ENCODE measurements at regions not wholly inside any gene's neighbourhood (a gene's known extent, or its start where the extent isn't known, plus 50 kb on each side); places are given as distances from the start of the nearest gene placed in this dataset.

GRCh38 chr5:40030661-40031060 lies 605.9 kb upstream of the DAB2 start:
- Histone ChIP-seq H3K4me1 (peaks cover 4% of the 10 kb centered on the region), H3K36me3 (no peaks in the 10 kb centered on the region), H3K4me3 (no peak overlapping the region), H3K27ac (no peak overlapping the region), H3K9me3 (no peaks in the 10 kb centered on the region), H3K27me3 (no peaks in the 10 kb centered on the region)
- TF ChIP-seq CTCF (IDR thresholded peaks at IDR 0.05), result no peak
- TF ChIP-seq POLR2A (IDR thresholded peaks at IDR 0.05), result no peak
- no peak for TF ChIP-seq POLR2AphosphoS5 (IDR thresholded peaks at IDR 0.05)
- TF ChIP-seq EP300 (IDR thresholded peaks at IDR 0.05), result no peak
- 71% methylated on average over 2 of the region's 2 CpGs for WGBS
- no peak for DNase-seq (ENCODE audit: low spot score in 2 of 2)

- Histone ChIP-seq H3K4me3 (no peak overlapping the region), H3K27ac (no peak overlapping the region), H3K4me1 (peaks cover 4% of the 10 kb centered on the region), H3K36me3 (no peaks in the 10 kb centered on the region), H3K9me3 (no peaks in the 10 kb centered on the region), H3K27me3 (no peaks in the 10 kb centered on the region)
- DNase-seq (ENCODE audit: low spot score in 2 of 2), result no peak
- WGBS, result 66% methylated on average over 5 of the region's 5 CpGs
- TF ChIP-seq CTCF (IDR thresholded peaks at IDR 0.05) (no peak), POLR2A (IDR thresholded peaks at IDR 0.05) (no peak), POLR2AphosphoS5 (IDR thresholded peaks at IDR 0.05) (no peak), EP300 (IDR thresholded peaks at IDR 0.05) (no peak)
These were observed 605.1 kb upstream of the DAB2 start for GRCh38 chr5:40029711-40030495.

GRCh38 chr5:40027400-40027799 lies 602.6 kb upstream of the DAB2 start:
- Histone ChIP-seq H3K4me1 (peaks cover 4% of the 10 kb centered on the region), H3K9me3 (no peaks in the 10 kb centered on the region), H3K4me3 (no peak overlapping the region), H3K36me3 (no peaks in the 10 kb centered on the region), H3K27ac (no peak overlapping the region), H3K27me3 (no peaks in the 10 kb centered on the region)
- TF ChIP-seq POLR2AphosphoS5 (IDR thresholded peaks at IDR 0.05) (no peak), POLR2A (IDR thresholded peaks at IDR 0.05) (no peak), EP300 (IDR thresholded peaks at IDR 0.05) (no peak), CTCF (IDR thresholded peaks at IDR 0.05) (no peak)
- no peak for DNase-seq (ENCODE audit: low spot score in 2 of 2)
- WGBS, result 96% methylated on average over 4 of the region's 4 CpGs

- H3K4me3 ChIP-seq, result no peak overlapping the region
- WGBS, result 93% methylated on average over 3 of the region's 3 CpGs
- TF ChIP-seq EP300 (IDR thresholded peaks at IDR 0.05) (no peak), POLR2A (IDR thresholded peaks at IDR 0.05) (no peak), CTCF (IDR thresholded peaks at IDR 0.05) (no peak)
- no peaks in the 10 kb centered on the region for H3K36me3 ChIP-seq
- no peaks in the 10 kb centered on the region for H3K9me3 ChIP-seq
- H3K27ac ChIP-seq, result no peak overlapping the region
- H3K4me1 ChIP-seq, result peaks cover 4% of the 10 kb centered on the region
- no peak for DNase-seq (ENCODE audit: low spot score in 2 of 2)
- H3K27me3 ChIP-seq, result no peaks in the 10 kb centered on the region
These were observed 600.8 kb upstream of the DAB2 start for GRCh38 chr5:40025586-40025985.

- H3K4me1 ChIP-seq, result no peaks in the 10 kb centered on the region
- TF ChIP-seq POLR2AphosphoS5 (IDR thresholded peaks at IDR 0.05), result no peak
- TF ChIP-seq EP300 (IDR thresholded peaks at IDR 0.05), result no peak
- TF ChIP-seq POLR2A (IDR thresholded peaks at IDR 0.05), result no peak
- TF ChIP-seq CTCF (IDR thresholded peaks at IDR 0.05), result no peak
- H3K4me3 ChIP-seq, result no peak overlapping the region
- H3K9me3 ChIP-seq, result no peaks in the 10 kb centered on the region
- WGBS, result 33% methylated on average over 1 of the region's 1 CpG
- DNase-seq (ENCODE audit: low spot score in 2 of 2), result no peak
- no peaks in the 10 kb centered on the region for H3K27me3 ChIP-seq
- no peak overlapping the region for H3K27ac ChIP-seq
- H3K36me3 ChIP-seq, result no peaks in the 10 kb centered on the region
These were observed 597.3 kb upstream of the DAB2 start for GRCh38 chr5:40022057-40022456.
